NCI-H2081 (cell line): ENCODE measurements at regions not wholly inside any gene's neighbourhood (a gene's known extent, or its start where the extent isn't known, plus 50 kb on each side); places are given as distances from the start of the nearest gene placed in this dataset.

ENCODE experiments used
- DNase-seq, 2 experiments: peaks; one replicate each; lab custom pipeline; 2025; lab: John Stamatoyannopoulos, UW

GRCh38 chr13:105052711-105053110 is 1482.8 kb downstream of the EFNB2 start:
- no peak for DNase-seq

DNA sequence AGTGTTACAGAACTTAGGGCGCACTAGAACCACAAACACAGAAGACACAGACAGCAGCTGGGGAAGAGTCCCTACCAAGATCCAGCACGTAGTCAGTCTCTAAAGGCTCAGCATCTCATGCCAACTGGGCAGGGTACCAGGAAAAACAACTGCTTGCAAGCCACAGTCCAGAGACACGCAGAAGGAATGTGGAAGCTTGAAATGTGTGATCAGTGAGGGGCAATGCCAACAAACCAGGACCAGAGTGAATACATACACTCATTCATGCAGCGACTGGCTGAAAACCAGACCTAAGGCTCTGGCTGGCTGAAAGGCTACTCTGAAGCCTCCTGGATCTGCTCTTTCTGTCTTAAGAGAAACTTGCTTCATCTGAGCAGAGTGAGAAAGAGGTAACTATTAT is 1484.8 kb downstream of the EFNB2 start:
- DNase-seq, result no peak

- no peak for DNase-seq
Measured at GRCh38 chr13:105048677-105049076, 1486.8 kb downstream of the EFNB2 start.

- DNase-seq, result no peak
Measured at GRCh38 chr13:105047676-105048295, 1487.7 kb downstream of the EFNB2 start.

DNA sequence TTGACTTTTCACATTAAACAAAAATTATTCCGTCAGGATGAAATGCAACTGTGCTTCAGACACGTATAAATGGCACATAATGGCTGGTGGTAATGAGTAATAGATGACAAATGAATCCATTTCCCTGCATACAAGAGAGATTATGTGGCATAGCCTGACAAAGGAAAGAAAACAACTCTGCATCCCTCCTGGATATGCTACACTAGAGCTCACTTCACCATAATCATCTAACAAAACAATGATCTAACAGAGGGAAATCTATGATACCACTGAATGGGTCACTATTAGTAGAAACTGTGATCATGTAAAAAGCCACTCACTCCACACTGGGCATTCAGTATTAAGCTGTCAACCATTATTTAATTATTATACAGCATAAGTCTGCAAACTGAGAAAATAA is 1498.4 kb downstream of the EFNB2 start:
- no peak for DNase-seq

- peak; percentile 73 to 95 for DNase-seq
Measured at GRCh38 chr13:105035092-105035491, 1500.4 kb downstream of the EFNB2 start.

DNA sequence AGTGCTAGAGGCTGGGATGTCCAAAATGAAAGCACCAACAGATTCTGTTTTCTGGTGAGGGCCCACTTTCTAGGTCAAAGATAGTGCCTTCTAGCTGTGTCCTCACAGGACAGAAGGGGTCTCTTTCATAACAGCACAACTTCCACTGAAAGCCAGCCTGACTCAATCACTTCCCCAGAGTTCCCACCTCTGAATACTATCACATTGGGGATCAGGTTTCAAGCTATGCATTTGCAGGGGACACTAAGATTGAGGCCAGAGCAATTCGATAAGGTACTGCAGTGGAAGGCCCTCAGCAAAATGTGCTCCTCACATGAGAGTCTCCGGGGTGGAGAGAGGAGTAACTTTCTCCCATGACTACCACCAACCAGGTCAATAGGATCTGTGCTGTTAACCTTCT is 1501.5 kb downstream of the EFNB2 start:
- no peak for DNase-seq

DNA sequence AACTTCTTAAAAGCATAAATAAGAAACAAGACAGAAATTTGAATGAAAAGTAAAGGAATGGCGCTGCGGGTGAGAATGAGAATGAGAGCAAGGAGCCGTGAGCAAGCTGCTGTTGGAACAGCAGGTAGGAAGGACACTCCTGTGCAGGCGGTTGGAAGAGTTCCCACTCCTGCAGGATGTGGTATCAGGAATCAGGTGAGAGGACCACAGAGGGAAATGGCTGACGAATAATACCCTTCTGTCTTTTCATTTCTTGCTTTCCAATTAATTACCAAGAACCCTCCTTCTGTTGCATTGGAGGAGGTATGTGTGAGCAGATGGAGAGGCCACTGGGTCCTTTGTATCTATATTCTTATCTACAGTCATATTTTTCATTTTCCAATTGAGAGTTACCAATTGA is 1504.2 kb downstream of the EFNB2 start:
- no peak for DNase-seq

DNA sequence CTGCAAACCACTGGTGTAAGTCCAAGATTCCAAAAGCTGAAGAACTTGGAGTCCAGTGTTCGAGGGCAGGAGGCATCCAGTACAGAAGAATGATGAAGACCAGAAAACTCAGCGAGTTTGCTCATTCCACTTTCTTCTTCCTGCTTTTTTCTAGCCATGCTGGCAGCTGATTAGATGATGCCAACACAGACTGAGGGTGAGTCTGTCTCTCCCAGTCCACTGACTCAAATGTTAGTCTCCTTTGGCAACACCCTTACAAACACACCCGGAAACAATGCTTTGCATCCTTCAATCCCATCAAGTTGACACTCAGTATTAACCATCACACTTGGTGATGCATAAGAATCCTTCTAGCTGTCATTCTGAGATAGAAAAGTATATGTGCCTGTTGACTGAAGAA is 1504.6 kb downstream of the EFNB2 start:
- DNase-seq, result no peak

- DNase-seq, result no peak
Measured at GRCh38 chr13:105019073-105019472, 1516.4 kb downstream of the EFNB2 start.

- DNase-seq, result no peak
Measured at GRCh38 chr13:105016266-105016665, 1519.2 kb downstream of the EFNB2 start.

- no peak for DNase-seq
Measured at GRCh38 chr13:105008604-105009003, 1526.9 kb downstream of the EFNB2 start.

DNA sequence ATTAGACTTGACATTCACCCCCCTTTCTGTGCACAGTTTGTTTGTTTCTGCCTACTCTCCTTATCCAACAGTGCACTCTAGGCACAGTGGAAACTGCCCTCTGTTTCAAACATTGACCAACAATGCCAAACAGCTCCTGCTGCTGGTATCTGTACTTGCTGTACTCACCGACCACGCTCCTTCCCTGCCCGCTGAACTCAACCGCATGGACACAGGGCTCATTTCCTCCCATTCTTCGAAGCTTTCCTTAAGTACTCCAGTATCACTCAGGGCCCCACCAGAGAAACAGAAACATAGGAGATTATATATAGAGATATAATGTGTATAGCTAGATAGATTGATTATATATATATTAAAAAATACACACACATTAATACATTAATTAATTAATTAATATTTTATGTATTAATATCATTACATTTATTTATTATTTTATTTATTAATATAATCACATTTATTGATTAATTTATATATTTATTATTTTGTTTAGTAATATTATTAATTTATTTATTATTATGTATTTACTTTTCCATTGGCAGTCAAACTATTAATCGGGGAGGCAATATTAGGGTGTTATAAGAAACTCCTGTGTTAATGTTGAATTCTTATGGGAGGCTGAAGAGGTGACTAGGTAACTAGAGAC is 1528.2 kb downstream of the EFNB2 start:
- no peak for DNase-seq

DNA sequence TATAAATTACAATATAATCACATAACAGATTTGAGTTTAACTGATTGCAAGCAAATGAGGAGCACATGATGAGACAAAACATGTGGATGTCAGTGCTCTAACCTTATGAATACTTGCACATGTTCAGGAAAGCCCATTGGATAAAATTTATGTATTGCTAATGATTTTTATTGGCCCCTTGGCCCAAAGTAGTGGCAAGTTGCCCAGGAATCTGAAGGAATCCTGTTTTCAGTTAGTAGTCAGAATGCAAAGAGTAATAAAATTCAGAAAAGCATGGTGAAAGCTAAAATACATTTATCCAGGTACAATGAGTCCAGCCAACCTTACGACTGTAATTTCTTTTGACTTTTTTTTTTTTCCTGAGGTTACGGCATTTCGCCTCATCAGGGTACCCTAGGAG is 1539.4 kb downstream of the EFNB2 start:
- DNase-seq, result no peak

DNA sequence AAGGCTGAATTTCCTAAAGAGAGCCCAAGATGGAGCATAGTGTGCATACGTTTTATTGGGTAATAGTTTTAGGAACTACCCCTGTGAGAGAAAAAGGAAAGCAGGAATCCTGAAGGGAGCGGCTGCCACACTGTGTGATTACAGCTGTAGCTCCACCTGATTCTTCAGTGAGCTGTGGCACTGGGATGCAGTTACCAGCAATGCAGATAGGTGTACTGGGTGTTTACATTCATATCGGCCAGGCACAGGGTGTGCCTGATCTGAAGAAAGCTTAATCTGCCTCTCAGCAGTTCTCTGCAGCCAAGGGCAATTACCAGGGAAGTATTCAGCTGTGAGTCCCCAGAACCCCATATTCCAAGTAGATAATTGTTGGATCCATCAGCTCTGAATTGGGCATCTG is 1541.8 kb downstream of the EFNB2 start:
- DNase-seq, result no peak

- DNase-seq, result no peak
Measured at GRCh38 chr13:104987621-104988020, 1547.8 kb downstream of the EFNB2 start.

- peak in 1 of 2 experiments; percentile 10 for DNase-seq
Measured at GRCh38 chr13:104984296-104984818, 1551.1 kb downstream of the EFNB2 start.

GRCh38 chr13:104983601-104984000 is 1551.9 kb downstream of the EFNB2 start:
- no peak for DNase-seq

- DNase-seq, result no peak
Measured at GRCh38 chr13:104980586-104980985, 1554.9 kb downstream of the EFNB2 start.

DNA sequence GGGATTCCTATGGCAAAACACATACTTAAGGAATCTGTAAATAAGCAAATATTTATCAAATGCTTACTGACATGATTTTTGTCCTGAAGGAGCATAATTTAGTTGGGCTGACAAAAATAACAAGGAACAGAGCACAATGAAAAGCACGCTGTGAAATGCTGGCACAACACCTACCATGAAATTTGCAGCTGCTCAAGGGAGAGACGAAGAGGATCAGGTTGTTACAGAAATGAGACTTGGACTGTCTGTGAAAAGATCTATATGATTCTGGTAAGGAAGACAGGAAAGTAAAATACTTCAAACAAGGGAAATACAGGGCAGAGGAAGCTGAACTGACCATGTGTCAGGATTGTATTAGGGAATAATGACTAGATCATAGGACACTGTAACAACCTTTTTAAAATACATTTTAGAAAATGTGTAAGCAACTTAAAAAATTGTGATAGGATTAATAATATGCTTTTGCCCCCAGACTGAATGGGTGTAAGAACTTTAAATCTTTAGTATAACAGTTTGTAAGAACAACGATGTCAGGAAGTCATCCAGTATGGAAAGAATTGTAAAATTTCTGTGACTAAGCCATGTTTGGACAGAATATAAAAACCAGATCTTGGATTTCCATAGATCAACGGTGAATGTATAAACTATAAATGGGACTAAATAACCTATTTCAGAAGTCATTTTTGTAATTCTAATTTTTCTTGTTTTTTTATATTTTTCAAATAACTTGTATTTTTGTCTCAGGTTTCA is 1556.0 kb downstream of the EFNB2 start:
- DNase-seq, result no peak

- DNase-seq, result no peak
Measured at GRCh38 chr13:104976986-104977385, 1558.5 kb downstream of the EFNB2 start.

- no peak for DNase-seq
Measured at GRCh38 chr13:104975272-104975671, 1560.2 kb downstream of the EFNB2 start.

- no peak for DNase-seq
Measured at GRCh38 chr13:104968876-104969275, 1566.6 kb downstream of the EFNB2 start.
